ENCODE measurements at regions not wholly inside any gene's neighbourhood (a gene's known extent, or its start where the extent isn't known, plus 50 kb on each side); places are given as distances from the start of the nearest gene placed in this dataset.

DNA sequence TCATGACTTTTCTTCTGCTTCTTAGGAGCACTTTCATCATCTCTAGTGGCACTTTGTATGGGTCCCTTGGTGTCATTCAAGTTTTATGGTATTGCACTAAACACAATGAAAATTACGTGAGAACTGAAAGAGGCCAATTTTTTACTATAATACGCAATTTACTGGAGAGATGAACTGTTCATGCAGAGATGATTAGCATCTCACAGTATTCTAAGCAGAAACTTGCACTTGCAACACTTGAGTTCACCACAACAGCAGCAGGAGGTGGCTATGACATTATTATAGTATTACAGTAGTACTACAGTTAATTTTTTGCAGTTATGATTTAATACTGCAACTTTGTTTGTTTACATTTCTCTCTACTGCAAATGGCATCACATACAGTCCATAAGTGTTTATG is 793.1 kb upstream of the CRIM1 start (continued):
- no peak for TF ChIP-seq CTCF (IDR thresholded peaks at IDR 0.05; ENCODE audit: low read depth, low read length, missing input control)

DNA sequence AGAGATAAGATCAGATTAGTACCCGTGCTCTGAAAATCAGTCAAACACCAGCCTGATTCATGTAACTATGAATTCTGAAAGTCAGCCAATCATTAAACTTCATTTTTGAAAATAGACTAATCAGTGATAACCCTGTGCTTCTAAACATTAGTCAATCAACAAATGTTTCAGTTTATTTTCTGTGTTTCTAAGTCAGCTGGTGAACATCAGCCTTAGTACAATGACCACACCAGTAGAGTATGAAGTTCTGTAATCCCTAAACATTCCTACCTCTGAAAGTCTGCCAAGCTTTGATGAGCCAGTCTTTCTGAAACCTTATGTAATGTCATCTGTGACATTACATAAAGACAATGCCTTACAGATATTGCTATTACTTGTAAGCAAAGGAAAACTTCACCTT is 807.4 kb upstream of the CRIM1 start:
- H3K9me3 ChIP-seq (ENCODE audit: control insufficient read depth in 4 of 4, low read length in 3 of 4) = no peaks in the 10 kb centered on the region
- no peak overlapping the region for H3K27ac ChIP-seq (ENCODE audit: low read depth in 1 of 2, low read length in 2 of 2)
- 74% methylated on average over 1 of the region's 1 CpG for WGBS
- no peak overlapping the region for H3K4me3 ChIP-seq (ENCODE audit: low read depth in 1 of 3, low read length in 3 of 3)
- no peaks in the 10 kb centered on the region for H3K27me3 ChIP-seq (ENCODE audit: control insufficient read depth in 4 of 4, insufficient read depth in 4 of 4, low read length in 3 of 4)
- no peak overlapping the region for H3K9ac ChIP-seq (ENCODE audit: low read depth in 1 of 2, low read length in 2 of 2)
- TF ChIP-seq, protein P1, sequence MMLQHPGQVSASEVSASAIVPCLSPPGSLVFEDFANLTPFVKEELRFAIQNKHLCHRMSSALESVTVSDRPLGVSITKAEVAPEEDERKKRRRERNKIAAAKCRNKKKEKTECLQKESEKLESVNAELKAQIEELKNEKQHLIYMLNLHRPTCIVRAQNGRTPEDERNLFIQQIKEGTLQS (IDR thresholded peaks at IDR 0.05) = no peak
- TF ChIP-seq TAF1 (conservative IDR thresholded peaks at IDR 0.05) (no peak), YY1 (IDR thresholded peaks at IDR 0.05) (no peak), CTCF (IDR thresholded peaks at IDR 0.05; ENCODE audit: low read depth, low read length, missing input control) (no peak), HNF4A (conservative IDR thresholded peaks at IDR 0.05) (peak in 1 of 2 donors; percentile 19), RXRA (IDR thresholded peaks at IDR 0.05) (no peak)
- H3K4me1 ChIP-seq (ENCODE audit: control insufficient read depth in 4 of 4, insufficient read depth in 4 of 4, low read length in 3 of 4) = no peaks in the 10 kb centered on the region
- DNase-seq (ENCODE audit: low spot score) = no peak
- no peaks in the 10 kb centered on the region for H3K36me3 ChIP-seq (ENCODE audit: control insufficient read depth in 4 of 4, insufficient read depth in 3 of 4, low read depth in 1 of 4, low read length in 3 of 4)

DNA sequence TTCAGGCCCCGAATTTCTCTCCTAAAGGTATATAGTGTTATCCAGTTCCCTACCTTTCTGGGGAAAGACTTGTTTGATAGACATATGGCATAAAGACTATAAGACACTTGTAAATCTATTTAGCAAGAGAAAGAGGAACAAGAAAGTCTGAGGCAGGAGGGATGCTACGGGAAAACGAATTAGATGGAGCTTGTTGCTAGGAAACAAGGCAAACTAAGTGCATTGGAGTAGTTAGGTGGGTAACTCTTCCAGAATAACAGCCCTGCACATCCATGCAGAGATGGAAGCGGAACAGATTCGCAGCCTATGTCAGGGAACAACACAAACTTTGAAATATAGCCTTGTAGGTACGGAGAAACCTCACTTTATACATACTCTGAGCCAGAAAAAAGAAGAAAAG is 810.3 kb upstream of the CRIM1 start:
- H3K9ac ChIP-seq (ENCODE audit: low read depth in 1 of 2, low read length in 2 of 2) = no peak overlapping the region
- H3K27me3 ChIP-seq (ENCODE audit: control insufficient read depth in 4 of 4, insufficient read depth in 4 of 4, low read length in 3 of 4) = no peaks in the 10 kb centered on the region
- no peak for DNase-seq (ENCODE audit: low spot score)
- no peaks in the 10 kb centered on the region for H3K4me1 ChIP-seq (ENCODE audit: control insufficient read depth in 4 of 4, insufficient read depth in 4 of 4, low read length in 3 of 4)
- WGBS = 72% methylated on average over 6 of the region's 6 CpGs
- no peaks in the 10 kb centered on the region for H3K9me3 ChIP-seq (ENCODE audit: control insufficient read depth in 4 of 4, low read length in 3 of 4)
- H3K4me3 ChIP-seq (ENCODE audit: low read depth in 1 of 3, low read length in 3 of 3) = no peak overlapping the region
- no peak overlapping the region for H3K27ac ChIP-seq (ENCODE audit: low read depth in 1 of 2, low read length in 2 of 2)
- no peaks in the 10 kb centered on the region for H3K36me3 ChIP-seq (ENCODE audit: control insufficient read depth in 4 of 4, insufficient read depth in 3 of 4, low read depth in 1 of 4, low read length in 3 of 4)
- TF ChIP-seq GABPA (IDR thresholded peaks at IDR 0.05 in 1 of 2, conservative IDR thresholded peaks at IDR 0.05 in 1 of 2) = no peak
- no peak for TF ChIP-seq RXRA (IDR thresholded peaks at IDR 0.05)
- TF ChIP-seq, protein P2, sequence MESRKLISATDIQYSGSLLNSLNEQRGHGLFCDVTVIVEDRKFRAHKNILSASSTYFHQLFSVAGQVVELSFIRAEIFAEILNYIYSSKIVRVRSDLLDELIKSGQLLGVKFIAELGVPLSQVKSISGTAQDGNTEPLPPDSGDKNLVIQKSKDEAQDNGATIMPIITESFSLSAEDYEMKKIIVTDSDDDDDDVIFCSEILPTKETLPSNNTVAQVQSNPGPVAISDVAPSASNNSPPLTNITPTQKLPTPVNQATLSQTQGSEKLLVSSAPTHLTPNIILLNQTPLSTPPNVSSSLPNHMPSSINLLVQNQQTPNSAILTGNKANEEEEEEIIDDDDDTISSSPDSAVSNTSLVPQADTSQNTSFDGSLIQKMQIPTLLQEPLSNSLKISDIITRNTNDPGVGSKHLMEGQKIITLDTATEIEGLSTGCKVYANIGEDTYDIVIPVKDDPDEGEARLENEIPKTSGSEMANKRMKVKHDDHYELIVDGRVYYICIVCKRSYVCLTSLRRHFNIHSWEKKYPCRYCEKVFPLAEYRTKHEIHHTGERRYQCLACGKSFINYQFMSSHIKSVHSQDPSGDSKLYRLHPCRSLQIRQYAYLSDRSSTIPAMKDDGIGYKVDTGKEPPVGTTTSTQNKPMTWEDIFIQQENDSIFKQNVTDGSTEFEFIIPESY (IDR thresholded peaks at IDR 0.05) = no peak
- no peak for TF ChIP-seq EGR1 (IDR thresholded peaks at IDR 0.05; ENCODE audit: low read depth in 2 of 2)
- TF ChIP-seq CTCF (IDR thresholded peaks at IDR 0.05; ENCODE audit: low read depth, low read length, missing input control) = no peak
- TF ChIP-seq, protein P3, sequence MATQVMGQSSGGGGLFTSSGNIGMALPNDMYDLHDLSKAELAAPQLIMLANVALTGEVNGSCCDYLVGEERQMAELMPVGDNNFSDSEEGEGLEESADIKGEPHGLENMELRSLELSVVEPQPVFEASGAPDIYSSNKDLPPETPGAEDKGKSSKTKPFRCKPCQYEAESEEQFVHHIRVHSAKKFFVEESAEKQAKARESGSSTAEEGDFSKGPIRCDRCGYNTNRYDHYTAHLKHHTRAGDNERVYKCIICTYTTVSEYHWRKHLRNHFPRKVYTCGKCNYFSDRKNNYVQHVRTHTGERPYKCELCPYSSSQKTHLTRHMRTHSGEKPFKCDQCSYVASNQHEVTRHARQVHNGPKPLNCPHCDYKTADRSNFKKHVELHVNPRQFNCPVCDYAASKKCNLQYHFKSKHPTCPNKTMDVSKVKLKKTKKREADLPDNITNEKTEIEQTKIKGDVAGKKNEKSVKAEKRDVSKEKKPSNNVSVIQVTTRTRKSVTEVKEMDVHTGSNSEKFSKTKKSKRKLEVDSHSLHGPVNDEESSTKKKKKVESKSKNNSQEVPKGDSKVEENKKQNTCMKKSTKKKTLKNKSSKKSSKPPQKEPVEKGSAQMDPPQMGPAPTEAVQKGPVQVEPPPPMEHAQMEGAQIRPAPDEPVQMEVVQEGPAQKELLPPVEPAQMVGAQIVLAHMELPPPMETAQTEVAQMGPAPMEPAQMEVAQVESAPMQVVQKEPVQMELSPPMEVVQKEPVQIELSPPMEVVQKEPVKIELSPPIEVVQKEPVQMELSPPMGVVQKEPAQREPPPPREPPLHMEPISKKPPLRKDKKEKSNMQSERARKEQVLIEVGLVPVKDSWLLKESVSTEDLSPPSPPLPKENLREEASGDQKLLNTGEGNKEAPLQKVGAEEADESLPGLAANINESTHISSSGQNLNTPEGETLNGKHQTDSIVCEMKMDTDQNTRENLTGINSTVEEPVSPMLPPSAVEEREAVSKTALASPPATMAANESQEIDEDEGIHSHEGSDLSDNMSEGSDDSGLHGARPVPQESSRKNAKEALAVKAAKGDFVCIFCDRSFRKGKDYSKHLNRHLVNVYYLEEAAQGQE (IDR thresholded peaks at IDR 0.05) = no peak
- TF ChIP-seq RAD21 (IDR thresholded peaks at IDR 0.05) = no peak
- no peak for TF ChIP-seq FOXA1 (IDR thresholded peaks at IDR 0.05)
- TF ChIP-seq YY1 (IDR thresholded peaks at IDR 0.05) = no peak
- TF ChIP-seq HNF4G (IDR thresholded peaks at IDR 0.05) = no peak
- TF ChIP-seq HNF4A (conservative IDR thresholded peaks at IDR 0.05) = no peak
- TF ChIP-seq JUND (IDR thresholded peaks at IDR 0.05) = no peak
